ENCODE measurements at regions not wholly inside any gene's neighbourhood (a gene's known extent, or its start where the extent isn't known, plus 50 kb on each side); places are given as distances from the start of the nearest gene placed in this dataset.

DNA sequence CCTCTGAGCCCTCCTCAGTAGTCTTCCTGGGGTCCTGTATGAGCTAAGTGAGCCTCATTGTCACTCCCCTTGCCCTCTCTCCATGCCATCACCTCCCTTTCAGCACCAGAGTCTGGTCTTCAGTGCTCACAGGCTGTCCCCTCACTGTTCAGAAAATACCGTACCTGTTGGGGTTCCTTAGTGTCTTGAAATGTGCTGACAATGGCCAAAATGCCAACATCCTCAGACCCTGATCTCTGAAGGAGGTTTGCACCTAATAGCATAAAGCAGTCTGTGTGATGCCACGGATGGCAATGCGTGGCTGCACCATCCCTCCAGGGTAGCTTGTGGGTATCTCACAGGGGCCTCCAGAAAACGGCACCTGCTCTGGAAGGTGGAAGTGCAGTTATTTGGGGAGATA, 301.0 kb upstream of the TLE3 start:
- BruUV-seq (replicated peaks) = no TSS peak
- in situ Hi-C loops (cut with MboI) (no loop called here), intact Hi-C loops (cut with micrococcal nuclease) (no loop called here)
- H2AFZ ChIP-seq (ENCODE audit: low read depth, low read length) = no peak overlapping the region
- no peaks in the 10 kb centered on the region for H3K36me3 ChIP-seq (ENCODE audit: control insufficient read depth, insufficient read depth, low read length)
- no peaks in the 10 kb centered on the region for H3K4me1 ChIP-seq (replicated peaks in 1 of 2; ENCODE audit: control insufficient read depth in 2 of 2, insufficient read depth in 2 of 2, low read length in 2 of 2)
- no peak overlapping the region for H3K4me2 ChIP-seq (ENCODE audit: insufficient read depth, low read length)
- whole genome bisulfite sequencing (ENCODE audit: insufficient coverage, low coverage, missing lambda C conversion rate) = 3% methylated on average over 4 of the region's 4 CpGs
- no peaks in the 10 kb centered on the region for H3K9me3 ChIP-seq (replicated peaks; ENCODE audit: control insufficient read depth, insufficient read depth, low read depth, low read length)
- ATAC-seq (no peak), FAIRE-seq (no peak), DNase-seq (ENCODE audit: extremely low read depth in 1 of 4, low spot score in 3 of 4) (no peak)
- H3K27ac ChIP-seq (ENCODE audit: extremely low read depth, low read depth, low read length) = no peak overlapping the region
- ChIA-PET POLR2A (interaction anchor here (0.6 kb wide), 1 partner anchor 901 kb away, joined by 3 read pairs; no protein-coding TSS in a partner anchor), CTCF (ENCODE audit: low intra/inter-chr PET ratio) (no interaction called here)
- H4K20me1 ChIP-seq (replicated peaks; ENCODE audit: control insufficient read depth, insufficient read depth, low read length) = peaks cover 6% of the 10 kb centered on the region; the same call in 1 of the 2 replicates
- peaks cover 24 to 67% of the 10 kb centered on the region in 2 experiments; a peak in 4 of 5 replicates for H3K27me3 ChIP-seq (ENCODE audit: control insufficient read depth in 2 of 2, insufficient read depth in 2 of 2, low read length in 2 of 2)
- no peak overlapping the region for H3K4me3 ChIP-seq
- H3K79me2 ChIP-seq (ENCODE audit: control insufficient read depth, insufficient read depth, low read length) = no peaks in the 10 kb centered on the region
- H3K9me1 ChIP-seq (ENCODE audit: control insufficient read depth, insufficient read depth, low read length) = peaks cover 2% of the 10 kb centered on the region
- H3K9ac ChIP-seq (ENCODE audit: insufficient read depth in 1 of 2, low read depth in 2 of 2, low read length in 2 of 2) = no peak overlapping the region
- TF ChIP-seq, protein P1, sequence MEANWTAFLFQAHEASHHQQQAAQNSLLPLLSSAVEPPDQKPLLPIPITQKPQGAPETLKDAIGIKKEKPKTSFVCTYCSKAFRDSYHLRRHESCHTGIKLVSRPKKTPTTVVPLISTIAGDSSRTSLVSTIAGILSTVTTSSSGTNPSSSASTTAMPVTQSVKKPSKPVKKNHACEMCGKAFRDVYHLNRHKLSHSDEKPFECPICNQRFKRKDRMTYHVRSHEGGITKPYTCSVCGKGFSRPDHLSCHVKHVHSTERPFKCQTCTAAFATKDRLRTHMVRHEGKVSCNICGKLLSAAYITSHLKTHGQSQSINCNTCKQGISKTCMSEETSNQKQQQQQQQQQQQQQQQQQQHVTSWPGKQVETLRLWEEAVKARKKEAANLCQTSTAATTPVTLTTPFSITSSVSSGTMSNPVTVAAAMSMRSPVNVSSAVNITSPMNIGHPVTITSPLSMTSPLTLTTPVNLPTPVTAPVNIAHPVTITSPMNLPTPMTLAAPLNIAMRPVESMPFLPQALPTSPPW (CRISPR knock-in tag; IDR thresholded peaks at IDR 0.05) = no peak
- TF ChIP-seq MYC (IDR thresholded peaks at IDR 0.05; ENCODE audit: low read depth, low read length) = no peak
- TF ChIP-seq MYC (CRISPR knock-in tag; IDR thresholded peaks at IDR 0.05; ENCODE audit: borderline replicate concordance, low read depth) = no peak
- TF ChIP-seq KHSRP (IDR thresholded peaks at IDR 0.05) = no peak
- no peak for TF ChIP-seq PTRF (tag; IDR thresholded peaks at IDR 0.05)
- TF ChIP-seq, protein P2, sequence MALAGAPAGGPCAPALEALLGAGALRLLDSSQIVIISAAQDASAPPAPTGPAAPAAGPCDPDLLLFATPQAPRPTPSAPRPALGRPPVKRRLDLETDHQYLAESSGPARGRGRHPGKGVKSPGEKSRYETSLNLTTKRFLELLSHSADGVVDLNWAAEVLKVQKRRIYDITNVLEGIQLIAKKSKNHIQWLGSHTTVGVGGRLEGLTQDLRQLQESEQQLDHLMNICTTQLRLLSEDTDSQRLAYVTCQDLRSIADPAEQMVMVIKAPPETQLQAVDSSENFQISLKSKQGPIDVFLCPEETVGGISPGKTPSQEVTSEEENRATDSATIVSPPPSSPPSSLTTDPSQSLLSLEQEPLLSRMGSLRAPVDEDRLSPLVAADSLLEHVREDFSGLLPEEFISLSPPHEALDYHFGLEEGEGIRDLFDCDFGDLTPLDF (CRISPR knock-in tag; IDR thresholded peaks at IDR 0.05) = no peak
- TF ChIP-seq, protein P3, sequence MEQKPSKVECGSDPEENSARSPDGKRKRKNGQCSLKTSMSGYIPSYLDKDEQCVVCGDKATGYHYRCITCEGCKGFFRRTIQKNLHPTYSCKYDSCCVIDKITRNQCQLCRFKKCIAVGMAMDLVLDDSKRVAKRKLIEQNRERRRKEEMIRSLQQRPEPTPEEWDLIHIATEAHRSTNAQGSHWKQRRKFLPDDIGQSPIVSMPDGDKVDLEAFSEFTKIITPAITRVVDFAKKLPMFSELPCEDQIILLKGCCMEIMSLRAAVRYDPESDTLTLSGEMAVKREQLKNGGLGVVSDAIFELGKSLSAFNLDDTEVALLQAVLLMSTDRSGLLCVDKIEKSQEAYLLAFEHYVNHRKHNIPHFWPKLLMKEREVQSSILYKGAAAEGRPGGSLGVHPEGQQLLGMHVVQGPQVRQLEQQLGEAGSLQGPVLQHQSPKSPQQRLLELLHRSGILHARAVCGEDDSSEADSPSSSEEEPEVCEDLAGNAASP (IDR thresholded peaks at IDR 0.05) = no peak
- TF ChIP-seq, protein P4, sequence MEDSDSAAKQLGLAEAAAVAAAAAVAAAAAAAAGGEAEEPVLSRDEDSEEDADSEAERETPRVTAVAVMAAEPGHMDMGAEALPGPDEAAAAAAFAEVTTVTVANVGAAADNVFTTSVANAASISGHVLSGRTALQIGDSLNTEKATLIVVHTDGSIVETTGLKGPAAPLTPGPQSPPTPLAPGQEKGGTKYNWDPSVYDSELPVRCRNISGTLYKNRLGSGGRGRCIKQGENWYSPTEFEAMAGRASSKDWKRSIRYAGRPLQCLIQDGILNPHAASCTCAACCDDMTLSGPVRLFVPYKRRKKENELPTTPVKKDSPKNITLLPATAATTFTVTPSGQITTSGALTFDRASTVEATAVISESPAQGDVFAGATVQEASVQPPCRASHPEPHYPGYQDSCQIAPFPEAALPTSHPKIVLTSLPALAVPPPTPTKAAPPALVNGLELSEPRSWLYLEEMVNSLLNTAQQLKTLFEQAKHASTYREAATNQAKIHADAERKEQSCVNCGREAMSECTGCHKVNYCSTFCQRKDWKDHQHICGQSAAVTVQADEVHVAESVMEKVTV (CRISPR knock-in tag; IDR thresholded peaks at IDR 0.05) = no peak
- TF ChIP-seq, protein P5, sequence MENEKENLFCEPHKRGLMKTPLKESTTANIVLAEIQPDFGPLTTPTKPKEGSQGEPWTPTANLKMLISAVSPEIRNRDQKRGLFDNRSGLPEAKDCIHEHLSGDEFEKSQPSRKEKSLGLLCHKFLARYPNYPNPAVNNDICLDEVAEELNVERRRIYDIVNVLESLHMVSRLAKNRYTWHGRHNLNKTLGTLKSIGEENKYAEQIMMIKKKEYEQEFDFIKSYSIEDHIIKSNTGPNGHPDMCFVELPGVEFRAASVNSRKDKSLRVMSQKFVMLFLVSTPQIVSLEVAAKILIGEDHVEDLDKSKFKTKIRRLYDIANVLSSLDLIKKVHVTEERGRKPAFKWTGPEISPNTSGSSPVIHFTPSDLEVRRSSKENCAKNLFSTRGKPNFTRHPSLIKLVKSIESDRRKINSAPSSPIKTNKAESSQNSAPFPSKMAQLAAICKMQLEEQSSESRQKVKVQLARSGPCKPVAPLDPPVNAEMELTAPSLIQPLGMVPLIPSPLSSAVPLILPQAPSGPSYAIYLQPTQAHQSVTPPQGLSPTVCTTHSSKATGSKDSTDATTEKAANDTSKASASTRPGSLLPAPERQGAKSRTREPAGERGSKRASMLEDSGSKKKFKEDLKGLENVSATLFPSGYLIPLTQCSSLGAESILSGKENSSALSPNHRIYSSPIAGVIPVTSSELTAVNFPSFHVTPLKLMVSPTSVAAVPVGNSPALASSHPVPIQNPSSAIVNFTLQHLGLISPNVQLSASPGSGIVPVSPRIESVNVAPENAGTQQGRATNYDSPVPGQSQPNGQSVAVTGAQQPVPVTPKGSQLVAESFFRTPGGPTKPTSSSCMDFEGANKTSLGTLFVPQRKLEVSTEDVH (IDR thresholded peaks at IDR 0.05; ENCODE audit: low read depth, partially characterized antibody) = no peak
- TF ChIP-seq, protein P6, sequence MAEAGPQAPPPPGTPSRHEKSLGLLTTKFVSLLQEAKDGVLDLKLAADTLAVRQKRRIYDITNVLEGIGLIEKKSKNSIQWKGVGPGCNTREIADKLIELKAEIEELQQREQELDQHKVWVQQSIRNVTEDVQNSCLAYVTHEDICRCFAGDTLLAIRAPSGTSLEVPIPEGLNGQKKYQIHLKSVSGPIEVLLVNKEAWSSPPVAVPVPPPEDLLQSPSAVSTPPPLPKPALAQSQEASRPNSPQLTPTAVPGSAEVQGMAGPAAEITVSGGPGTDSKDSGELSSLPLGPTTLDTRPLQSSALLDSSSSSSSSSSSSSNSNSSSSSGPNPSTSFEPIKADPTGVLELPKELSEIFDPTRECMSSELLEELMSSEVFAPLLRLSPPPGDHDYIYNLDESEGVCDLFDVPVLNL (CRISPR knock-in tag; IDR thresholded peaks at IDR 0.05; ENCODE audit: low read depth) = no peak
